Testis (tissue), 2 donors: ENCODE measurements at regions not wholly inside any gene's neighbourhood (a gene's known extent, or its start where the extent isn't known, plus 50 kb on each side); places are given as distances from the start of the nearest gene placed in this dataset.

Experiments
- DNase-seq: peaks from one replicate; pipeline ENCODE4 v3.0.0-alpha.2; 2019
- H3K27ac ChIP-seq, 2 donors: fragments of 200-600 bp; sonication (generic); one replicate each; pipeline ENCODE4 v1.5.1; 2019
- H3K27me3 ChIP-seq: fragments of 200-600 bp; sonication (generic); one replicate; pipeline ENCODE4 v1.5.1; 2019
- H3K36me3 ChIP-seq: fragments of 200-600 bp; sonication (generic); one replicate; pipeline ENCODE4 v1.5.1; 2017; ENCODE audit warnings: low read depth; ENCODE audit errors: missing control alignments
- H3K4me1 ChIP-seq: fragments of 200-600 bp; sonication (generic); one replicate; pipeline ENCODE4 v1.5.1; 2019
- H3K4me3 ChIP-seq, 2 donors: fragments of 200-600 bp; sonication (generic); one replicate each; pipeline ENCODE4 v1.5.1; 2017 to 2019
- H3K9me3 ChIP-seq: fragments of 200-600 bp; sonication (generic); one replicate; pipeline ENCODE4 v1.5.1; 2017
- POLR2A ChIP-seq: fragments of 450-650 bp; IDR thresholded peaks from one replicate; pipeline ENCODE4 v1.6.1; 2017; ENCODE audit warnings: antibody characterized with exemption, mild to moderate bottlenecking, moderate library complexity
- WGBS, 2 donors: methylation state at CpG; one replicate each; pipeline ENCODE4 v1.1.5; 2018; 5-methylcytosine and 5-hydroxymethylcytosine counted together
- intact Hi-C: fragments of 100-400 bp; cut with DNase I; formaldehyde crosslinking; loops from one replicate; pipeline ENCODE4 v1.15.1; 2023; ENCODE audit warnings: low total_unique reads
- TF ChIP-seq, protein P1 (sequence below), 3 experiments: fragments of 450-650 bp in 2 of 3; fragments of 200-600 bp in 1 of 3; sonication (generic) in 1 of 3; IDR thresholded peaks; one replicate each; pipeline ENCODE4 v1.5.1; 2016 to 2019; ENCODE audit warnings: antibody characterized with exemption in 3 of 3, mild to moderate bottlenecking in 2 of 3, moderate library complexity in 1 of 3

DNA sequence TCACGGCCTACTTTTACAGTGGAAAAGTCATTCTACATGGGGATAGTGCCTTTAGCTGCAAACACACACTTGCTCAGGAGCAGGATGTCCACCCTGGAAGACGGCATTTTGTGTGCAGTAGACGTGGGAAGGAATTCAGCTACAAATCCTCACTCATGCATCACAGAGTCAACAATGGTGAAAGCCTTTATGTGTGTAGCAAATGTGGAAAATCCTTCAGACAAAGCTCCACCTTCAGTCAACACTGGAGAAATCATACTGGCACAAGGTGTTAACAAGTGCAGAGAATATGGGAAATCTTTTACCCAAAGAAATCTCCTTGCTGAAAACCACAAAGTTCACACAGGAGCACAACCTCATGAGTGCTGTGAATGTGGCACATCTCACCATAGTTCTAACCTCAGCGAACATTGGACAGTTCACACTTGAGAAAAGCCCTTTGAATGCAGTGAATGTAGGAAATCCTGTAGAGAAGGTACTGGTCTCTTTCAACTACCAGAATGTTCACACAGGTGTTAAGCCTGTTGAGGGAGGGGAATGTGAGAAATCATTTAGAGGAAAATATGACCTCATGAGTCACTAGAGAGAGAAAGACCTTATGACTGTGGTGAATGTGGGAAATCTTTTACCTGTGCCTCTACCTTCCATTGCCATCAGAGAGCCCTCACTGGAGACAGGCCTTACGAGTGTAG, 101.8 kb downstream of the PTGS2 start:
- H3K27ac ChIP-seq = no peak overlapping the region
- H3K4me1 ChIP-seq = no peaks in the 10 kb centered on the region
- no peaks in the 10 kb centered on the region for H3K27me3 ChIP-seq
- H3K36me3 ChIP-seq = no peaks in the 10 kb centered on the region
- 80 to 83% methylated on average over 5 of the region's 5 CpGs for WGBS, 2 donors
- TF ChIP-seq, protein P1, sequence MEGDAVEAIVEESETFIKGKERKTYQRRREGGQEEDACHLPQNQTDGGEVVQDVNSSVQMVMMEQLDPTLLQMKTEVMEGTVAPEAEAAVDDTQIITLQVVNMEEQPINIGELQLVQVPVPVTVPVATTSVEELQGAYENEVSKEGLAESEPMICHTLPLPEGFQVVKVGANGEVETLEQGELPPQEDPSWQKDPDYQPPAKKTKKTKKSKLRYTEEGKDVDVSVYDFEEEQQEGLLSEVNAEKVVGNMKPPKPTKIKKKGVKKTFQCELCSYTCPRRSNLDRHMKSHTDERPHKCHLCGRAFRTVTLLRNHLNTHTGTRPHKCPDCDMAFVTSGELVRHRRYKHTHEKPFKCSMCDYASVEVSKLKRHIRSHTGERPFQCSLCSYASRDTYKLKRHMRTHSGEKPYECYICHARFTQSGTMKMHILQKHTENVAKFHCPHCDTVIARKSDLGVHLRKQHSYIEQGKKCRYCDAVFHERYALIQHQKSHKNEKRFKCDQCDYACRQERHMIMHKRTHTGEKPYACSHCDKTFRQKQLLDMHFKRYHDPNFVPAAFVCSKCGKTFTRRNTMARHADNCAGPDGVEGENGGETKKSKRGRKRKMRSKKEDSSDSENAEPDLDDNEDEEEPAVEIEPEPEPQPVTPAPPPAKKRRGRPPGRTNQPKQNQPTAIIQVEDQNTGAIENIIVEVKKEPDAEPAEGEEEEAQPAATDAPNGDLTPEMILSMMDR (IDR thresholded peaks at IDR 0.05) = no peak
- TF ChIP-seq POLR2A = no peak
- intact Hi-C loops = no loop called here
- no peaks in the 10 kb centered on the region for H3K9me3 ChIP-seq
- no peak overlapping the region for H3K4me3 ChIP-seq
- no peak for DNase-seq

DNA sequence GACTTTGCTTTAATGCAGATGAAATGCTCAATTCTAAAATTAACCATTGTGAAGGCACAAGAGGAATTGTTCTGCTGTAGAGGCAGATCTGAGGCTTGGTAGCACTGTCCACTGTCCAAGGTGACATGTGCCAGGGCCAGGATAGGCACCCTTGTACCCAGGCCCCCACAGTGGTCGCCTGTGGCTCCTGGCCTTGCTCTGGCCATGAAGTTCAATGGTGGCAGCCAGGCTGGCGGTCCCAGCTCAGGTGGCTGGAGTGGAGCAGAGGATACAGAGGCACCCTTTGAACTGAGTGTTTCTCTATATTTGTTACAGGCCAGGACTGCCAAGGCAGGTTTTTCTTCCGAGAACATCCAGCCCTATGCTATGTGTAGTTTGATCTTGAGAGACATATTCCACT, 102.6 kb downstream of the PTGS2 start:
- no peak for DNase-seq
- no peaks in the 10 kb centered on the region for H3K36me3 ChIP-seq
- 93% methylated on average over 3 of the region's 3 CpGs for WGBS, 2 donors
- TF ChIP-seq POLR2A = no peak
- TF ChIP-seq, protein P1 (IDR thresholded peaks at IDR 0.05) = no peak
- H3K9me3 ChIP-seq = no peaks in the 10 kb centered on the region
- no peak overlapping the region for H3K27ac ChIP-seq
- no peaks in the 10 kb centered on the region for H3K27me3 ChIP-seq
- no peaks in the 10 kb centered on the region for H3K4me1 ChIP-seq
- intact Hi-C loops = no loop called here
- H3K4me3 ChIP-seq = no peak overlapping the region

DNA sequence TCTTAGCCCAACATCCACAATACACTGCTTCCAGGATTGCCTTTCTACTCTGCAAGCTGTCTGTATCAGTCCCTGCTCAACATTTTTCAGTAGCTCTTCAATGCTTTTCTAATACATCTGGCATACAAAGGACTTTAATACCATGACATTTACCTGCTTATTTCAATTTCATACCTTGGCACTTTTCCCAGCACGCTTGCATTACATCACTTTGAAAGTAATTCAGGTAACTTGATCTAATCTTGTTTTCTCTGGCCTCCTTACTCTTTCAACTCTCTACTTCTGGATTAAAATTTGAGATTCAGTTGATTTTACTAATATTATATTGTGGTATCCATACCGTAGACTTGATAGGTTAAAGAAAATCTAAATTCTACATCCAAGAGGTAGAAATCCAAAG, 103.0 kb downstream of the PTGS2 start:
- intact Hi-C loops = no loop called here
- no peaks in the 10 kb centered on the region for H3K36me3 ChIP-seq
- 94 to 95% methylated on average over 2 of the region's 2 CpGs for WGBS, 2 donors
- TF ChIP-seq POLR2A = no peak
- TF ChIP-seq, protein P1 (IDR thresholded peaks at IDR 0.05) = no peak
- H3K27ac ChIP-seq = no peak overlapping the region
- no peak overlapping the region for H3K4me3 ChIP-seq
- no peaks in the 10 kb centered on the region for H3K4me1 ChIP-seq
- no peak for DNase-seq
- no peaks in the 10 kb centered on the region for H3K9me3 ChIP-seq
- H3K27me3 ChIP-seq = no peaks in the 10 kb centered on the region

GRCh38 chr1:186575348-186575747, 104.9 kb downstream of the PTGS2 start:
- DNase-seq = no peak
- intact Hi-C loops = no loop called here
- H3K27me3 ChIP-seq = no peaks in the 10 kb centered on the region
- no peaks in the 10 kb centered on the region for H3K9me3 ChIP-seq
- no peak overlapping the region for H3K27ac ChIP-seq
- TF ChIP-seq, protein P1 (IDR thresholded peaks at IDR 0.05) = no peak
- no peak for TF ChIP-seq POLR2A
- no peak overlapping the region for H3K4me3 ChIP-seq
- H3K36me3 ChIP-seq = no peaks in the 10 kb centered on the region
- H3K4me1 ChIP-seq = no peaks in the 10 kb centered on the region

DNA sequence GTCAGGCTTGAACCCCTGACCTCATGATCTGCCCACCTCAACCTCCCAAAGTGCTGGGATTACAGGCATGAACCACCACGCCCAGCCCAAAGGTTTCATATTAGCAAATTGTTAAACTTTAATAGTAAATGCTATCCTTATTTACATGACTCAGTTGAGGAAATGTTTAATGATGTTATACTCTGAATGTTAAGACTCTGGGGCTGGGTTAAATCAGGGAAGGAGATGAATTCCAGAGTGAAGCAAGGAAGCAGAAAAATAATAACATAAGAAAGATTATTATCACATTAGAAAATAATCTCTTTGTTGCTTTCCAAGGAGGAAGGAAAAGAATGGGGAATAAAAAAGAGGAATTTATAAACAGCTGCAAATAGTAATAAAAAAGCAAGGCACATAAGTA, 105.3 kb downstream of the PTGS2 start:
- WGBS, 2 donors = 79 to 86% methylated on average over 1 of the region's 1 CpG
- H3K9me3 ChIP-seq = no peaks in the 10 kb centered on the region
- no peak overlapping the region for H3K4me3 ChIP-seq
- no peaks in the 10 kb centered on the region for H3K27me3 ChIP-seq
- intact Hi-C loops = no loop called here
- no peak for DNase-seq
- no peaks in the 10 kb centered on the region for H3K4me1 ChIP-seq
- H3K36me3 ChIP-seq = no peaks in the 10 kb centered on the region
- H3K27ac ChIP-seq = no peak overlapping the region
- no peak for TF ChIP-seq POLR2A
- TF ChIP-seq, protein P1 (IDR thresholded peaks at IDR 0.05) = no peak
